Cardiac septum (tissue), 1 donor: ENCODE measurements at regions not wholly inside any gene's neighbourhood (a gene's known extent, or its start where the extent isn't known, plus 50 kb on each side); places are given as distances from the start of the nearest gene placed in this dataset.

Experiments
- DNase-seq: peaks from one replicate; pipeline ENCODE4 v3.0.0-alpha.2; 2020; ENCODE audit warnings: low spot score
- intact Hi-C: fragments of 100-400 bp; cut with DNase I; formaldehyde crosslinking; loops from one replicate; pipeline ENCODE4 v1.14.0; 2022
- donor health status: DM: no; HTN: no; CAD: no.

- intact Hi-C loops: no loop called here
- no peak for DNase-seq
Observed at GRCh38 chr7:155987681-155988235, 175.5 kb upstream of the SHH start.

GRCh38 chr7:155986497-155987160 lies 174.4 kb upstream of the SHH start:
- DNase-seq: peak; percentile 57
- intact Hi-C loops: no loop called here

DNA sequence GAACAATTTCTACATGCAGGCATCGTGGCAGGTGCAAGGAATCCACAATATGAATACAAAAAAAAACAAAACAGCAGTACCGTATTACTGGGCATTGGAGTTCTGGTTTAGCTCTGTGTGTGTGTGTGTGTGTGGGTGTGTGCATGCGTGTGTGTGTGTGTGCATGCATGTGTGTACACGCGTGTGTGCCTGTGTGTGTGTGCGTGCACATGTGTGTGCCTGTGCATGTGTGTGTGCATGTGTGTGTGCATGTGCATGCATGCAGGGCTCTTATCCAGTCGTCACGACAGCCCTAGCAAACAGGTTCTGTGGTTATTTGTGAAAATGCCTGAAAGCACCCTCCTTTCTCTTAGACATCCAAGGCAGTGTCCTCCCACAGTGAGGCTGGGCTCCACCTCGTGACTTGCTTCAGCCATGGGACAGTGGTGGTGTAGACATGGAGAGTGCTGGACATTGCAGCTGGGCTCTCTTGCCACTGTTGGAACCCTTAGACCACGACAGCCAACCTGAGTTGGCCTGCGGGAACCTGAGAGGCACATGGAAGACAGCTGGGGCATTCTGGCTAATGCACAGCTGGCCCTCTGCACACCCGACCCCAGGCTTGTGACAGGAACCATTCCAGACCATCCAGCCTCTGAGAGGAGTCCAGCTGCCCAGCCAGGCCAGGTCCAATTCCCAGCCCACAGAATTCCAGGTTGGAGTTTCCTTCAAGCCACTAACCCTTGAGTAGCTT lies 173.4 kb upstream of the SHH start:
- DNase-seq: peak; percentile 63
- intact Hi-C loops: no loop called here

DNA sequence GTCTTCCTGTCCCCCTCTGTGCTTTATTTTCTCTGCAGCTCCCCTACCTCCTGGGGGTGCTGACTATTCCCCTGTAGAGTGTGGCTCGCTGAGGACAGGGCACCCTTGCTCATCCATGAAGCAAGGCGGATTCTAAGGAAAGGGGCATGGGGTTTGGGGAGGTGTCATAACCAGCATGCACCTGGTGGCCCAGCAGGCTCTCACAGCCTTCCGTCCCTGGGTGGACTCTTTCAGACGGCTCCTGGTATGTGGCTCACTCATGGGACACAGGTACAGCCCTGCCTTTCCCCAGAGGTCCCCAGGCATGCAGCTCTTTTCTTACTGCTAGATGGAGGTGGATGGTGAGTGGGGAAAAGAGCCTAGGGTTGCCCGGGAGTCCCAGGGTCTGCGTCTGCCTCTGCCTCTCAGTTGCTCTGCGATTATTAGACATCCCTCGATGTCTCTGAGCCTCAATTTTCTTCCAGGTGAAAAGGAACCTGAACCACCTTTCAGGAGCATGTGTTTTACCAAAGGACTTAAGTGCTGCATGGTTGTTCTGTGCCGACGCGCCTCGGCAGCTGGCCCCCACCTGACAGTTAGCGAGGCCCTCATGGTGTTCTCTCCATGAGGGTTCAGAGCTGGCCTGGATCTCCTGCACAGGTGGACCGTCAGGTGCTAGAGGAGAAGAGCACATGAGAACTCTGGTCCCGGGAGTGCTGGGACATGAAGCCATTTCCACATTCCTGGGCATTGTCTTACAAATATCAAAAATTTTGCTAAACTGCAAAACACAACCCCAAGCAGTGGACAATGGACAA lies 172.5 kb upstream of the SHH start:
- DNase-seq: peak; percentile 38
- intact Hi-C loops: no loop called here

- DNase-seq: peak; percentile 66
- intact Hi-C loops: no loop called here
Observed at GRCh38 chr7:155984028-155984580, 171.8 kb upstream of the SHH start.

DNA sequence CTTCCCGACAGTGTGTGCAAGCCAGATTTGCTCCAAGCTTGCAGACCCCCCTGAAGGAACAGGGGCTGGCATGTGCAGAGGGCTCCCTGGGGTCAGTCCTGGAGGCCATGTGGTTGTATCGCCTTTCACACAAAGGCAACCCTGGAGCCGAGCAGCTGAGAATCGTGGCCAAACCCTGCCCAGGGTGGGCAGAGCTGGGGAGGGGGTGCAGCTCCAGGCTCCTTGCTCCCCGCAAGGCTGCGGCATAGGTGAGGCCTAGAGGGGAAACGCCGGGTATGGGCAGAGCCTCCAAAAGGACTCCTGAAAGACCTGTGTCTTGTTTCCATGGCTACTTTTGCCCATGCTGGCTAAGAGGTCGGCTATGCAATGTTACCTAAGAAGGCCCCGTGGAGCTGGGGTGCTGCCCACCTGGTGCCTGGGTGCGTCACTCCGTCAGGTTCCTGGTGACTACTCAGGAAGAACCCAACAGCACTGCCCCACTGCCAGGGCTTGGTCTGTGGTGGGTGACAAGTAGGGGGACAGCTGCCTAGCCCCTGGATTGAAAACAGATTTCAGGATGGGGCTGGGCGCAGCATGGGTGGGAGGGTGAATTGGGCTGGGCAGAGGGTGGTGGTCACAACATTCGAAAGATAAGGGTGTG lies 171.0 kb upstream of the SHH start:
- DNase-seq: peak; percentile 29
- intact Hi-C loops: no loop called here

- no peak for DNase-seq
- intact Hi-C loops: no loop called here
Observed at GRCh38 chr7:155981703-155982102, 169.4 kb upstream of the SHH start.

DNA sequence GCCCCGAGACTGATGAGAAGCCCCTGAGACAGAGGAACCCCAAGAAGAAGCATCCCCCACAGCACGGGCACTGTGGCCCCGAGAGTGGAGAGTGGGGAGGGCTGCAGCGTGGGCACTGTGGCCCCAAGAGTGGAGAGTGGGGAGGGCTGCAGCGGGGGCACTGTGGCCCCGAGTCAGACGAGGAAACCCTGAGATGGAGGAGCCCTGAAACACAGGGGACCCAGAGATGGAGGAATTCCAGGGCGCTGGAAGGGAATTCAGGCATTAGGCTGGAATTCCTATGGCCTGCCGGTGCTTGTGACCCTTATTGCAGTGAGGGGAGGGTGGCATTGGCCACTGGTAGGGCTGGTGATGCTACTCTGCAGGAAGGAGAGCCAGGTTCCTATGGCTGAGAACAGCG lies 168.6 kb upstream of the SHH start:
- no peak for DNase-seq
- intact Hi-C loops: no loop called here

GRCh38 chr7:155979994-155980393 lies 167.7 kb upstream of the SHH start:
- intact Hi-C loops: no loop called here
- DNase-seq: peak; percentile 56

DNA sequence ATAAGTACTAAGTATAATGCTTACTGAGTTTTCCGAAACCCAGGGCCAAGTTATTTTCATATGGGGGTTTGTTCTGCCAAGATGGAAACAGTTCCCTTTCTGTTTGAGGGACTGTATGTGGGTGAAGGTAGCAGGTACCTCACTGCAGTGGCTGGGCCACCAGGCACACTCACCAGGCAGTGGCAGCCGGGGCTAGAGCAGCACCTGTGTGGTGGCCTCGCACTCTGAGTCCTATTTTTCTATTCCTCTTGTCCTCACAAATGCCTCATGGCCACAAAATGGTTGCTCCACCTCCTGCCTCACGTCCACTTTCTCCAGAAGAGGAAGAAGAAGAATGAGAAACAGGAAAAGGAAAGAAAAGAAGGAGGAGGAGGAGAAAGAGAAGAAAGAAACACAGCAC lies 167.3 kb upstream of the SHH start:
- intact Hi-C loops: no loop called here

GRCh38 chr7:155975490-155975889 lies 163.2 kb upstream of the SHH start:
- DNase-seq: peak; percentile 53

More for the DNA sequence above, 167.3 kb upstream of the SHH start:
- no peak for DNase-seq

GRCh38 chr7:155974186-155974897 lies 162.1 kb upstream of the SHH start:
- DNase-seq: peak; percentile 59
- intact Hi-C loops: no loop called here

More at GRCh38 chr7:155975490-155975889, 163.2 kb upstream of the SHH start:
- intact Hi-C loops: no loop called here

DNA sequence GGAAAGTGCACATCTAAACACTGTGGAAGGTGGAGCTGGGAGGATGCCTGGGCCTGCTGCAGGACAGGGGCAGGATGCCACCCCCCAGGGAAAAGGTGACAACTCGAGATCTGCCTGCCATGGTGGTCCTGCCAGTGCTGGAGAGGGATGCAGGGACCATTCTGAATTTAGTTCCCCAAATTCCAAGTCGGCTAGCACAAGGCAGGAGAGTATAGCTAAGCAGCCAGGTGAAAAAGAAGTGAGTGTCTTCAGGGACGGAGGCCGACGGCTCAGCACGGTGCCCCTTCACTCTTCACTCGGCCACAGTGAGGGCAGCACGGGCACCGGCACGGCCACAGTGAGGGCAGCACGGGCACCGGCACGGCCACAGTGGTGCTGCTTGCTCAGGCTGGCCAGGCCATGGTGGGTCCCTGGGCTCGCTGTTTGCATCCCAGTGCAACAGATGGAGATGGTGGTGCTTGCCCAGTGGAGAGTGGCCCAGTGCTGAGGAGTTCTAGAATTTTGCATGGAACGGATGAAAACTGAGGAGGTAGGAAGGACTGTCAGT lies 161.3 kb upstream of the SHH start:
- intact Hi-C loops: no loop called here

DNA sequence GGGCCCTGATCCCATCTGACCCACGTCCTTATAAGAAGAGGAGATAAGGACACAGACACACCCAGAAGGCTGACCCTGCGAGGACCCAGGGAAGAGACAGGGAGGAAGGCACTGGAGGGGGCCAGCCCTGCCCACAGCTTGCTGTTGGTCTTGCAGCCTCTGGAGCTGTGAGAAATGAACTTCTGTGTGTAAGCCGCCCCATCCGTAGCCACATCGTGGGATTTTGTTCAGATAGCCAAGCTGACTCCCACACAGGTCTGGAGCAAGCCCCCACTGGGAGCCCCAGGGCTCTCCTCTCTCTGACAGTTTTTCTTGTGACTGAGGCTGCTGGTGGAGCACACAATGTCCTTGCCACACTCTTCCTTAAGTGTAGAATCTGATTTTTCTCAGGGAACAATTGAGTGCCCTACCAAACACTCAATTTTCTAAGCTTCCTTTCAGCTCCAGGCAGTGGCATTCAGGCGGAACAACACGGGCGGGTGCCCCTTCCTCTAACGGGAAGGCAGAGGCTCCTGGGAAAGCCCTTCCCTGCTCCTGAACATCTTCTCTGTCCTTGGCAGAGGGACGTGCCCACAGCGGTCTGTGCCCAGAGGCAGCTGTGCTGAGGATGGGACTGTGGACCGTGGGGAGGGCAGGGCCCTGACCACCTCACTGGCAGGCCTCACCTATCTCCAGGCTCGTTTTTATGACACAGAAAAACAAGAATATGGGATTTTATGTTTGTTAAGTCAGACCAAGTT lies 160.6 kb upstream of the SHH start:
- intact Hi-C loops: no loop called here
- DNase-seq: peak; percentile 60

More for the DNA sequence above, 161.3 kb upstream of the SHH start:
- no peak for DNase-seq

GRCh38 chr7:155972247-155972646 lies 160.0 kb upstream of the SHH start:
- intact Hi-C loops: no loop called here
- no peak for DNase-seq

GRCh38 chr7:155971180-155971770 lies 159.0 kb upstream of the SHH start:
- intact Hi-C loops: no loop called here
- DNase-seq: peak; percentile 26

DNA sequence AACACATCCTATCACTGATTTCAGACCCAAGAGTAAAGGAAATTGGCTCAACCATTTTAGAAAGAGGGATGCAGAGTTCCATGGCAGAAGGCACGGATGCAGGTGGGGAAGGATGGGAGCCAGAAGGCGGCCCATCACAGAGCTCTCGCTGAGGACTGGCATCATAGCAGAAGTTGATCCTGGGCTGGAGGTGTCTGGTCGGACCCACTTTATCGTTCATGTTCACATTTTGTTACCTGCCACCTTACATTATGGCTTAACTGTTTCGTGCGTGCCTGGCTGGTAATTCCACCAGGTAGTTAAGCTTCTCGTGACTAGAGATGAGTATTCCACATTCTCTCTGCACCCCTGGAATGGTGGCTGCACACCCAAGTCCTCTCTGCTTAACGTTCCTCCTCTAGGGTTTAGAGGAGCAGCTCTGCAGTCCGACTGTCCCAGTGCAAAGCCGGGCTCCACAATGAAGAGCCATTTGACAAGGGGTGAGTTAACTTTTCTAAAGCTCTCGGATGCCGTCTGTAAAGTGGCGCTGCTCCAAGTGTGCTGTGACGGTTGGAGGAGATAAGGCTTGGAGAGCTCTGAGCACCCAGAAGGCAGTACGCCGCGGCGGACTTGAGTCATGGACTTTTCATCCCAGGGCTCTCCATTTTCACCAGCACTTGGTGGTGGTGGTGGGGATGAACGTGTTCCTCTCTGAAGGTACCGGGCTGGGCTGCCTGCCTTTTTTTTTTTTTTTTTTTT lies 157.1 kb upstream of the SHH start:
- intact Hi-C loops: no loop called here
- peak; percentile 49 for DNase-seq
